ENCODE measurements at regions not wholly inside any gene's neighbourhood (a gene's known extent, or its start where the extent isn't known, plus 50 kb on each side); places are given as distances from the start of the nearest gene placed in this dataset.
A peak's percentile ranks its signal among the peaks of the same experiment; 100 is the strongest.

GRCh38 chr16:66044556-66044955 is 321.9 kb upstream of the CDH5 start:
- Mint-ChIP-seq H3K4me1 (no peaks in the 10 kb centered on the region), H3K27me3 (ENCODE audit: low read depth, poor library complexity) (no peaks in the 10 kb centered on the region), H3K4me3 (no peak overlapping the region), H3K27ac (no peak overlapping the region), H3K9me3 (no peaks in the 10 kb centered on the region), H3K36me3 (ENCODE audit: low read depth) (no peaks in the 10 kb centered on the region)
- DNase-seq, result no peak
- no peak for TF ChIP-seq CTCF (IDR thresholded peaks at IDR 0.05)

GRCh38 chr16:66044089-66044488 is 322.4 kb upstream of the CDH5 start:
- Mint-ChIP-seq H3K27me3 (ENCODE audit: low read depth, poor library complexity) (no peaks in the 10 kb centered on the region), H3K36me3 (ENCODE audit: low read depth) (no peaks in the 10 kb centered on the region), H3K9me3 (no peaks in the 10 kb centered on the region), H3K4me3 (no peak overlapping the region), H3K4me1 (no peaks in the 10 kb centered on the region), H3K27ac (no peak overlapping the region)
- no peak for DNase-seq
- TF ChIP-seq CTCF (IDR thresholded peaks at IDR 0.05), result no peak

- TF ChIP-seq CTCF (IDR thresholded peaks at IDR 0.05), result no peak
- Mint-ChIP-seq H3K4me1 (no peaks in the 10 kb centered on the region), H3K36me3 (ENCODE audit: low read depth) (no peaks in the 10 kb centered on the region), H3K27ac (no peak overlapping the region), H3K27me3 (ENCODE audit: low read depth, poor library complexity) (peaks cover 4% of the 10 kb centered on the region), H3K9me3 (no peaks in the 10 kb centered on the region), H3K4me3 (no peak overlapping the region)
- DNase-seq, result no peak
Observed at GRCh38 chr16:66043326-66043725, 323.2 kb upstream of the CDH5 start.

- Mint-ChIP-seq H3K9me3 (no peaks in the 10 kb centered on the region), H3K27ac (no peak overlapping the region)
- no peak for DNase-seq
Observed at GRCh38 chr16:66042341-66042740, 324.1 kb upstream of the CDH5 start.

GRCh38 chr16:66041907-66042306 is 324.6 kb upstream of the CDH5 start:
- Mint-ChIP-seq H3K36me3 (ENCODE audit: low read depth) (no peaks in the 10 kb centered on the region), H3K27me3 (ENCODE audit: low read depth, poor library complexity) (peaks cover 6% of the 10 kb centered on the region), H3K4me3 (no peak overlapping the region), H3K27ac (no peak overlapping the region), H3K4me1 (no peaks in the 10 kb centered on the region), H3K9me3 (no peaks in the 10 kb centered on the region)
- DNase-seq, result no peak
- TF ChIP-seq CTCF (IDR thresholded peaks at IDR 0.05), result no peak

More at GRCh38 chr16:66042341-66042740, 324.1 kb upstream of the CDH5 start:
- H3K36me3 Mint-ChIP-seq (ENCODE audit: low read depth), result no peaks in the 10 kb centered on the region
- peaks cover 4% of the 10 kb centered on the region for H3K27me3 Mint-ChIP-seq (ENCODE audit: low read depth, poor library complexity)
- H3K4me1 Mint-ChIP-seq, result no peaks in the 10 kb centered on the region
- no peak for TF ChIP-seq CTCF (IDR thresholded peaks at IDR 0.05)
- H3K4me3 Mint-ChIP-seq, result no peak overlapping the region

GRCh38 chr16:66039793-66040192 is 326.7 kb upstream of the CDH5 start:
- Mint-ChIP-seq H3K27me3 (ENCODE audit: low read depth, poor library complexity) (peaks cover 9% of the 10 kb centered on the region), H3K36me3 (ENCODE audit: low read depth) (no peaks in the 10 kb centered on the region), H3K4me3 (peak overlapping the region; percentile 31), H3K4me1 (no peaks in the 10 kb centered on the region), H3K9me3 (no peaks in the 10 kb centered on the region), H3K27ac (peak overlapping the region; percentile 81)
- no peak for DNase-seq
- no peak for TF ChIP-seq CTCF (IDR thresholded peaks at IDR 0.05)
